Endothelial cell (in vitro differentiated cells): ENCODE measurements at regions not wholly inside any gene's neighbourhood (a gene's known extent, or its start where the extent isn't known, plus 50 kb on each side); places are given as distances from the start of the nearest gene placed in this dataset.

ENCODE experiments used
- DNase-seq: peaks from one replicate; pipeline ENCODE4 v3.0.0; 2021; ENCODE audit warnings: low spot score
- H3K27ac Mint-ChIP-seq: one replicate; pipeline ENCODE4 v1.8.0; 2021; ENCODE audit warnings: mixed read lengths, inconsistent platforms; ENCODE audit not compliant: unreplicated experiment
- H3K27me3 Mint-ChIP-seq: one replicate; pipeline ENCODE4 v1.8.0; 2021; ENCODE audit warnings: mild to moderate bottlenecking, moderate library complexity, mixed read lengths, inconsistent platforms; ENCODE audit not compliant: unreplicated experiment
- H3K36me3 Mint-ChIP-seq: one replicate; pipeline ENCODE4 v1.8.0; 2021; ENCODE audit warnings: mild to moderate bottlenecking, low read depth, mixed read lengths, inconsistent platforms; ENCODE audit not compliant: unreplicated experiment
- H3K4me1 Mint-ChIP-seq: one replicate; pipeline ENCODE4 v1.8.0; 2021; ENCODE audit warnings: mild to moderate bottlenecking, mixed read lengths, inconsistent platforms; ENCODE audit not compliant: unreplicated experiment
- H3K4me3 Mint-ChIP-seq: one replicate; pipeline ENCODE4 v1.8.0; 2021; ENCODE audit warnings: mild to moderate bottlenecking, mixed read lengths, inconsistent platforms; ENCODE audit not compliant: unreplicated experiment
- H3K9me3 Mint-ChIP-seq: one replicate; pipeline ENCODE4 v1.8.0; 2021; ENCODE audit warnings: mixed read lengths, inconsistent platforms; ENCODE audit not compliant: unreplicated experiment
- CTCF ChIP-seq: fragments of 200-600 bp; sonication (generic); IDR thresholded peaks from one replicate; pipeline ENCODE4 v1.5.0; 2021; ENCODE audit warnings: antibody characterized with exemption; ENCODE audit not compliant: unreplicated experiment

- DNase-seq, result no peak
- H3K9me3 Mint-ChIP-seq, result no peaks in the 10 kb centered on the region
- peaks cover 3% of the 10 kb centered on the region for H3K27me3 Mint-ChIP-seq
- no peaks in the 10 kb centered on the region for H3K4me1 Mint-ChIP-seq
- H3K36me3 Mint-ChIP-seq, result no peaks in the 10 kb centered on the region
- no peak overlapping the region for H3K27ac Mint-ChIP-seq
- TF ChIP-seq CTCF, result no peak
- H3K4me3 Mint-ChIP-seq, result no peak overlapping the region
Observed at GRCh38 chr7:112572669-112573301, 92.0 kb downstream of the LSMEM1 start.

- H3K4me3 Mint-ChIP-seq, result no peak overlapping the region
- H3K9me3 Mint-ChIP-seq, result no peaks in the 10 kb centered on the region
- peaks cover 3% of the 10 kb centered on the region for H3K27me3 Mint-ChIP-seq
- no peaks in the 10 kb centered on the region for H3K36me3 Mint-ChIP-seq
- no peak for TF ChIP-seq CTCF
- H3K27ac Mint-ChIP-seq, result no peak overlapping the region
- DNase-seq, result no peak
- H3K4me1 Mint-ChIP-seq, result no peaks in the 10 kb centered on the region
Observed at GRCh38 chr7:112573302-112574039, 92.7 kb downstream of the LSMEM1 start.

- Mint-ChIP-seq H3K36me3 (no peaks in the 10 kb centered on the region), H3K4me3 (no peak overlapping the region), H3K4me1 (no peaks in the 10 kb centered on the region), H3K9me3 (no peaks in the 10 kb centered on the region), H3K27me3 (peaks cover 3% of the 10 kb centered on the region), H3K27ac (no peak overlapping the region)
- no peak for DNase-seq
- TF ChIP-seq CTCF, result no peak
Observed at GRCh38 chr7:112575864-112576263, 95.1 kb downstream of the LSMEM1 start.

GRCh38 chr7:112579388-112579787 lies 98.6 kb downstream of the LSMEM1 start:
- Mint-ChIP-seq H3K9me3 (no peaks in the 10 kb centered on the region), H3K36me3 (peaks cover 3% of the 10 kb centered on the region), H3K27ac (no peak overlapping the region), H3K27me3 (peaks cover 3% of the 10 kb centered on the region), H3K4me1 (no peaks in the 10 kb centered on the region), H3K4me3 (no peak overlapping the region)
- TF ChIP-seq CTCF, result no peak
- DNase-seq, result no peak

GRCh38 chr7:112580717-112581435 lies 100.1 kb downstream of the LSMEM1 start:
- H3K4me1 Mint-ChIP-seq, result no peaks in the 10 kb centered on the region
- no peak for TF ChIP-seq CTCF
- peaks cover 3% of the 10 kb centered on the region for H3K27me3 Mint-ChIP-seq
- peaks cover 3% of the 10 kb centered on the region for H3K36me3 Mint-ChIP-seq
- H3K4me3 Mint-ChIP-seq, result no peak overlapping the region
- no peak overlapping the region for H3K27ac Mint-ChIP-seq
- H3K9me3 Mint-ChIP-seq, result no peaks in the 10 kb centered on the region
- DNase-seq, result no peak
